KMS-11 (cell line): ENCODE measurements at regions not wholly inside any gene's neighbourhood (a gene's known extent, or its start where the extent isn't known, plus 50 kb on each side); places are given as distances from the start of the nearest gene placed in this dataset.

Experiments used
- H2AFZ ChIP-seq: fragments of 200-600 bp; sonication (generic); 2 replicates; pipeline ENCODE4 v1.6.1; 2016; ENCODE audit warnings: antibody characterized with exemption, mixed run types, low read depth
- H3K27ac ChIP-seq: fragments of 200-600 bp; sonication (generic); 2 replicates; pipeline ENCODE4 v1.6.1; 2016; ENCODE audit warnings: mild to moderate bottlenecking, mixed run types
- H3K27me3 ChIP-seq: fragments of 200-600 bp; sonication (generic); 2 replicates; pipeline ENCODE4 v1.6.1; 2017; ENCODE audit warnings: mild to moderate bottlenecking, low read depth, mixed run types, moderate library complexity; ENCODE audit not compliant: insufficient read depth
- H3K36me3 ChIP-seq: fragments of 200-600 bp; sonication (generic); 2 replicates; pipeline ENCODE4 v1.6.1; 2017; ENCODE audit warnings: mild to moderate bottlenecking, mixed run types; ENCODE audit not compliant: insufficient read depth
- H3K4me1 ChIP-seq: fragments of 200-600 bp; sonication (generic); 2 replicates; pipeline ENCODE4 v1.6.1; 2016; ENCODE audit warnings: mild to moderate bottlenecking, low read depth, mixed run types; ENCODE audit not compliant: poor library complexity, severe bottlenecking
- H3K4me2 ChIP-seq: fragments of 200-600 bp; sonication (generic); 2 replicates; pipeline ENCODE4 v1.7.0; 2016; ENCODE audit warnings: mild to moderate bottlenecking, mixed run types
- H3K4me3 ChIP-seq: fragments of 200-600 bp; sonication (generic); IDR thresholded peaks from 2 replicates; pipeline ENCODE4 v1.6.1; 2017; ENCODE audit warnings: low read depth, low read length, mixed read lengths; ENCODE audit not compliant: insufficient read depth
- H3K79me2 ChIP-seq: fragments of 200-600 bp; sonication (generic); 2 replicates; pipeline ENCODE4 v1.6.1; 2016; ENCODE audit warnings: low read depth, mixed run types; ENCODE audit not compliant: insufficient read depth
- H3K9ac ChIP-seq: fragments of 200-600 bp; sonication (generic); 2 replicates; pipeline ENCODE4 v1.6.1; 2016; ENCODE audit warnings: mild to moderate bottlenecking, mixed run types
- H4K20me1 ChIP-seq: fragments of 200-600 bp; sonication (generic); 2 replicates; pipeline ENCODE4 v1.6.1; 2016; ENCODE audit warnings: mild to moderate bottlenecking, mixed run types; ENCODE audit not compliant: insufficient read depth
- CTCF ChIP-seq: fragments of 200-600 bp; sonication (generic); conservative IDR thresholded peaks from 2 replicates; pipeline ENCODE4 v1.6.1; 2017; ENCODE audit warnings: low read depth, mild to moderate bottlenecking, antibody characterized with exemption, low read length, moderate library complexity, mixed read lengths

GRCh38 chr11:96680211-96681018, 290.6 kb downstream of the JRKL start:
- Histone ChIP-seq H3K27ac (no peak overlapping the region), H3K4me1 (no peaks in the 10 kb centered on the region), H3K79me2 (no peaks in the 10 kb centered on the region), H3K4me2 (no peak overlapping the region), H3K4me3 (no peak overlapping the region), H2AFZ (no peak overlapping the region), H3K36me3 (no peaks in the 10 kb centered on the region), H3K9ac (no peak overlapping the region), H3K27me3 (no peaks in the 10 kb centered on the region), H4K20me1 (no peaks in the 10 kb centered on the region)
- no peak for TF ChIP-seq CTCF

GRCh38 chr11:96681019-96681716, 291.4 kb downstream of the JRKL start:
- H3K27me3 ChIP-seq, result no peaks in the 10 kb centered on the region
- no peaks in the 10 kb centered on the region for H3K36me3 ChIP-seq
- no peak for TF ChIP-seq CTCF
- H3K79me2 ChIP-seq, result no peaks in the 10 kb centered on the region
- no peak overlapping the region for H3K27ac ChIP-seq
- no peak overlapping the region for H3K4me3 ChIP-seq
- H4K20me1 ChIP-seq, result no peaks in the 10 kb centered on the region
- H3K9ac ChIP-seq, result no peak overlapping the region
- no peaks in the 10 kb centered on the region for H3K4me1 ChIP-seq
- H3K4me2 ChIP-seq, result no peak overlapping the region
- H2AFZ ChIP-seq, result no peak overlapping the region

- Histone ChIP-seq H3K9ac (no peak overlapping the region), H3K27me3 (no peaks in the 10 kb centered on the region), H3K27ac (no peak overlapping the region), H2AFZ (no peak overlapping the region), H3K36me3 (no peaks in the 10 kb centered on the region), H3K79me2 (no peaks in the 10 kb centered on the region), H3K4me1 (no peaks in the 10 kb centered on the region), H3K4me3 (no peak overlapping the region), H4K20me1 (no peaks in the 10 kb centered on the region), H3K4me2 (no peak overlapping the region)
- TF ChIP-seq CTCF, result no peak
Measured at GRCh38 chr11:96694338-96694737, 304.5 kb downstream of the JRKL start.

GRCh38 chr11:96696731-96697130, 306.9 kb downstream of the JRKL start:
- H3K27me3 ChIP-seq, result no peaks in the 10 kb centered on the region

More at GRCh38 chr11:96696731-96697130, 306.9 kb downstream of the JRKL start:
- H3K27ac ChIP-seq, result no peak overlapping the region
- H3K4me3 ChIP-seq, result no peak overlapping the region
- H3K4me1 ChIP-seq, result no peaks in the 10 kb centered on the region
- no peak overlapping the region for H3K9ac ChIP-seq
- no peak overlapping the region for H3K4me2 ChIP-seq
- H3K79me2 ChIP-seq, result no peaks in the 10 kb centered on the region
- H3K36me3 ChIP-seq, result no peaks in the 10 kb centered on the region
- H4K20me1 ChIP-seq, result no peaks in the 10 kb centered on the region
- TF ChIP-seq CTCF, result no peak
- no peak overlapping the region for H2AFZ ChIP-seq
